ENCODE measurements at regions not wholly inside any gene's neighbourhood (a gene's known extent, or its start where the extent isn't known, plus 50 kb on each side); places are given as distances from the start of the nearest gene placed in this dataset.

GRCh38 chr6:145551164-145551563, 184.2 kb downstream of the EPM2A start:
- TF ChIP-seq CTCF (conservative IDR thresholded peaks at IDR 0.05) (no peak), ZFX (IDR thresholded peaks at IDR 0.05) (no peak)

Data from C4-2B (cell line).